OCI-M1 (cell line): ENCODE measurements at regions not wholly inside any gene's neighbourhood (a gene's known extent, or its start where the extent isn't known, plus 50 kb on each side); places are given as distances from the start of the nearest gene placed in this dataset.

ENCODE experiments used
- DNase-seq: peaks from one replicate; lab custom pipeline; 2025; lab: John Stamatoyannopoulos, UW

GRCh38 chr3:147937891-147938290 lies 528.7 kb downstream of the ZIC1 start:
- DNase-seq, result no peak

GRCh38 chr3:147939425-147939824 lies 530.3 kb downstream of the ZIC1 start:
- no peak for DNase-seq

DNA sequence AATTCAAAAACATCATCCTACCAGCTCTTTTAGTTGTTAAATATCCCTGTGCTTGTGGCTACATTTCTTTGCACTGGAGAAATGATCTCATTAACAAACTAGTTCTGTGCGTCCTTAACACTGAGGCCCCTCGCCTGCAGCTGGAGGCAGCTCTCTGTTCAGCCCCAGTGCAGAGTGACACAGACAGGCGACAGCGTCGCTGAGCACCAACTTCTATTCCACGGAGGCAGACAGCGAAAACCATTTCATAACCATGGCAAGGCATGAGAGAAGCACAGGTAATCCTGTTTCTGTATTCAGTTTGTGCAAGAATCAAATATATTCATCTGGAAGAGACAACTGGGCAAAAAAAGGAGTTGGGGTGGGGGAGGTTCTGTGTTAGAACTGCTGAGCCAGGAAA lies 530.7 kb downstream of the ZIC1 start:
- no peak for DNase-seq

GRCh38 chr3:147940405-147941193 lies 531.4 kb downstream of the ZIC1 start:
- DNase-seq, result no peak

- DNase-seq, result no peak
Measured at GRCh38 chr3:147941969-147942368, 532.8 kb downstream of the ZIC1 start.

GRCh38 chr3:147943265-147943945 lies 534.2 kb downstream of the ZIC1 start:
- no peak for DNase-seq

- DNase-seq, result peak; percentile 88
Measured at GRCh38 chr3:147945968-147946519, 536.9 kb downstream of the ZIC1 start.

- no peak for DNase-seq
Measured at GRCh38 chr3:147956615-147957014, 547.5 kb downstream of the ZIC1 start.

GRCh38 chr3:147958754-147959153 lies 549.6 kb downstream of the ZIC1 start:
- DNase-seq, result no peak

GRCh38 chr3:147960786-147961185 lies 551.6 kb downstream of the ZIC1 start:
- DNase-seq, result no peak

GRCh38 chr3:147962408-147963164 lies 553.4 kb downstream of the ZIC1 start:
- no peak for DNase-seq

GRCh38 chr3:147963711-147964110 lies 554.5 kb downstream of the ZIC1 start:
- no peak for DNase-seq

DNA sequence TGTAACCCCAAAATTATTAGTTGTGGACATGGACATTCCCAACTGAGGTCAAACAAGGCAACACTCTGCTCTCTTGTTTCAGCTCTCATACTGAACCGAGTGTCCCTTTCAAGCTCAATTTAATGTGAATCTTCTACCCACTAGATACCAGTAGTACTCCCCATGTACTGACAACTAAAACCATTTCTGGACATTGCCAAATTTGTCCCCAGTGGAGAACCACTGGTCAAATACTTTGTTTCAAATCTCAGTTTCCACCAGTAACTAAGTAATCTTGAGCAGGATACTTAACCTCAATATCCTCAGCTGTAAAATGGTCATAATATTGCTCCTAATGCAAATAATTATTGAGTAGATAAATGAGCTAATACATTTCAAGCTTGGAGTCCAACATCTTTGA lies 566.0 kb downstream of the ZIC1 start:
- no peak for DNase-seq

- DNase-seq, result no peak
Measured at GRCh38 chr3:147977001-147977400, 567.8 kb downstream of the ZIC1 start.

DNA sequence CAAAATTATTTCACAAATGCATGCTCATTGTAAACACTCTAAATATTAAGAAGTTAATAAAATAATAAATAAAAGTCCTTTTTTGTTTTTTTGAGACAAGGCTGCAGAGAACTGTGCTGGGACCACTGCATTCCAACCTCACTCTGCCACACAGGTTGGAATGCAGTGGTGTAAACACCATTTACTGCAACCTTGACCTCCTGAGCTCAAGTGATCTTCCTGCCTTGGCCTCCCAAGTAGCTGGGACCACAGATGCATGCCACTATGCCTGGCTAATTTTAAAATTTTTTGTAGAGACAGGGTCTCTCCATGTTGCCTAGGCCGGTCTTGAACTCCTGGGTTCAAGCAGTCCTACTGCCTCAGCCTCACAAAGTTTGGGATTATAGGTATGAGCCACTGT lies 578.4 kb downstream of the ZIC1 start:
- no peak for DNase-seq

GRCh38 chr3:147989344-147989743 lies 580.2 kb downstream of the ZIC1 start:
- no peak for DNase-seq

- no peak for DNase-seq
Measured at GRCh38 chr3:148002705-148003205, 593.6 kb downstream of the ZIC1 start.

DNA sequence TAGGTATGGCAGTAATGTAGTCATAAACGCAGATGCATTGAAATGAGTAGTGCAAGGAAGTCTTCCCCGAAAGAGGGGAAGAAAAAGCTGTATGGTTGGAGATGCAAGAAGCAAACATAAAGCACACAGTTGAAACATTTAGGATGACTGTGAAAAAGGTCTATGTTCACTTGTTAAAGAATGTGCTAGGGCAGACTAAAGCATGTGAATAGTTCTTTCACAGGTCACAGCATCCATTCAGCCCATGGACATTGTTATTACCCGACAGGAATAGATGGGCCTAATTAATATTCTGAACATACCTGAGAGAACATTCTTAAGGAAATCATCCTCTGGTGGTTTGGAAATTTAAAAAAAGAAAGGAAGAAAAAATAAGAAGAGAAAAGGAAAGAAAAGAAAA lies 595.2 kb downstream of the ZIC1 start:
- no peak for DNase-seq

GRCh38 chr3:148005456-148005855 lies 596.3 kb downstream of the ZIC1 start:
- no peak for DNase-seq

- DNase-seq, result peak; percentile 78
Measured at GRCh38 chr3:148006508-148006907, 597.3 kb downstream of the ZIC1 start.

DNA sequence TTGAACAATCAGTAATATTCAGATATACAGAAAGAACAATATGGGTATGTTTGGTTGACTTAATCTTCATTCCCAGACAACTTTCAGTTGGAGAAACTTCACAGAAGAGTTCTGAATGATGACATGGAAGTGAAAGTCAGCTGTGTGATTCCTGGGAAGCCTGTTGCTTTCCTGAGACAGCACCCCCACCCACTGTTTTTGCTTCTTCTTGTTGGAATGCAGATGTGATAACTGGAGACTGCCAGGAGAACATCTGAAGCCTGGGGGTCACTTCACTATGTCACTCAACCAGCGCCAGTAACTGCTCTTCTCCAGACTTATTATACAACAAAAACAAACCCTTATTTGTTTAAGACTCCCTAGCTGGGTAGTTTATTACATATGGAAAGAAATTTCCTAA lies 599.4 kb downstream of the ZIC1 start:
- no peak for DNase-seq

DNA sequence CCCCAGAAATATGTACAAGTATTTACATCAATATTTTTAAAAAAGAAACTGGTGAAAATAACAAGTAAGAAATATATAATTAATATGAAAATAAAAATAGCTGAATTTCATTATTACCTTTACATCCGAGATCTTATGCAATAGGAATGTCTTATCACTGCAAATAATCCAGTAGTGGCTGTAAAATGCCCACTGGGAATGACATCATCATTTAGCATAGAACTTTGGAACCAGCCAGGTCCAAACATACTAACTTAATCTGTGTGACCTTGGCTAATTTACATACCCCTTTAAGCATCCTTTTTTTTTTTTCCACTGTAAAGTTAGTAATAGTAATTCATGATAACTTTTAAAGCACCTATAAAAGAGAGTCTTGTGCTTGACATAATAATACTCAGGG lies 611.7 kb downstream of the ZIC1 start:
- no peak for DNase-seq
